ENCODE measurements at regions not wholly inside any gene's neighbourhood (a gene's known extent, or its start where the extent isn't known, plus 50 kb on each side); places are given as distances from the start of the nearest gene placed in this dataset.
"Not testable (repeated sequence)": the region's sequence is repeated elsewhere in the genome, so short reads cannot be mapped to it uniquely, and the experiment has no call there.

GRCh38 chr6:111925296-111925695 lies 52.0 kb upstream of the FYN start:
- no peak for DNase-seq (ENCODE audit: low spot score)

- DNase-seq (ENCODE audit: low spot score) = no peak
Measured at GRCh38 chr6:111926731-111927302, 53.6 kb upstream of the FYN start.

DNA sequence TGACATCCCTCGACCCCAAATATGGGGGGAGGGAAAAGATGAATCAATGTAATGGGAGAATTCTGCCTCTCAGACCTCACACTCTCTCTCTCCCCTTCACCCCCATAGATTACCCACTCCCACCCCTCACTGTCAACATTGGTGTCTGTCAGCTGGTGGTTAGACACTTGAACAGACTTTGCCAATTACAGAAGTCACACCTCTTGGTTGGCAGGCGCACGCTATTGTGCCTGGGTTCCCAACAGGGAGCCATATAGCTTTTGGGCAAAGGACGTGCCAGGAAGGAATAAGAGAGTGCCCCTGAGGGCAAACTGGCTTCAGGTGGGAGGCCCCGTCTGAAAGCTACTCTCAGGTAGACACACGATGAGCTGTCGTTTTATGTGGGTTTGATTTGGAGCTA lies 54.1 kb upstream of the FYN start:
- DNase-seq (ENCODE audit: low spot score) = no peak

DNA sequence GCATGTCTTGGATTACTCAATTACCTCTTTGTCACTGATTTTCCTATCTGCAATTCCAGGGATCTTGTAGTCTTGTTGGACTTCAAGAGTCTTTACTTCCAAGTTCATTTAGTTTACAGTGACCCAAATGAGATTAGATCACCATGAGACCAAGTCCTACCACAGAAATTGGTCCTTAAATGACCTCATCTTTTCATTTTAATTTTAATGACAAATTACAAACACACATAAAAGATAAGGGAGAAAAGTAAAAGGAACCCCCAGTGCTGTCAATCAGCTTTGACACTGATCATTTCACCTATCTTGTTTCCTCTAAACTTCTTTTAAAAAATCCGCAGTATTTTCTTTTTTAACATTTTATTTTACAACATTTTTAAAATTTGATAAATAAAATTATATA lies 54.9 kb upstream of the FYN start:
- DNase-seq (ENCODE audit: low spot score) = no peak

DNA sequence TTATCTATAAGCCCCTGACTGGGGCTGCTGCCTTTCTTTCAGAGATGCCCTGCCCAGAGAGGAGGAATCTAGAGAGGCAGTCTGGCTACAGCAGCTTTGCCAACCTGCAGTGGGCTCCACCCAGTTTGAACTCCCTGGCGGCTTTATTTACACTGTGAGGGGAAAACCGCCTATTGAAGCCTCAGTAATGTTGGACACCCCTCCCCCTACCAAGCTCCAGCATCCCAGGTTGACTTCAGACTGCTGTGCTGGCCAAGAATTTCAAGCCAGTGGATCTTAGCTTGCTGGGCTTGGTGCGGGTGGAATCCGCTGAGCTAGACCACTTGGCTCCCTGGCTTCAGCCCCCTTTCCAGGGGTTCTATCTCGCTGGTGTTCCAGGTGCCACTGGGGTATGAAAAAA lies 61.4 kb upstream of the FYN start:
- not testable (repeated sequence) for DNase-seq (ENCODE audit: low spot score)

DNA sequence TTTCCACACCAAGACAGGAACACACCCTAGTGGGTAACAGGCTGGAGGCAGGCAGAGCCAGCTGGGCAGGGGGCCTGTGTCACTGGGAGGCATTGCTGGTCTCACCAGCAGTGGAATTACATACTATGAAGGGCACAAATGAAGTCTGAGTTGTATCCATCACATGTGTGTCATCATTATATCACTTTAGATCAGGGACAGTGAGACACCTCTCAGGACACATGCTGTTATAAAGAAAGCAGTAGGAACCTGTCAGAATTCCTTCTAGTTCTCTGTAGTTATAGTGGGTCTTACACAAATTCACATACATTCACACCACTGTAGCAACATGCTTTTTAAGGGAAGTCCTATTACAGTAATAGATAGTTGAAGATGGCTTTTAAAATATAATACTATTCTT lies 63.5 kb upstream of the FYN start:
- no peak for DNase-seq (ENCODE audit: low spot score)

GRCh38 chr6:111938710-111939109 lies 65.5 kb upstream of the FYN start:
- DNase-seq (ENCODE audit: low spot score) = no peak

- DNase-seq (ENCODE audit: low spot score) = no peak
Measured at GRCh38 chr6:111939902-111940301, 66.7 kb upstream of the FYN start.

DNA sequence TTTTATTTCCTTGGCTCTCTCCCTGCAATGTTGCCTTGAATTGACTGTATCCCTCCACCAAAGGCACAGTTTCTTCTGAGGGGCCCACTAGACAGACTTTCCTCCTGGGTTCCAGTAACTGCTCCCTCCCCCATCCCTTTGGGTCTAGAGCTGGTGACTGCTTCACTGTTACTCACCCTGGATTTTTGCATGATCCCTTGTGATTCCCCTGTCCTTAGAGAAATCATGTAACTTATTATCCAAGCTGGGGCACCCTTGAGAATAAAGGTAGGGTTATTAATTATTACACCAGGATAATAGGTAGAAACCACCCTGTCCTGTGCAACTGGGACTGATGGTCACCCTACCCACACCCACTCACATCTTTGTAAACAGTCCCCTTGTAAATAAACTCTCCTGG lies 67.5 kb upstream of the FYN start:
- no peak for DNase-seq (ENCODE audit: low spot score)

GRCh38 chr6:111941686-111942330 lies 68.6 kb upstream of the FYN start:
- DNase-seq (ENCODE audit: low spot score) = no peak

DNA sequence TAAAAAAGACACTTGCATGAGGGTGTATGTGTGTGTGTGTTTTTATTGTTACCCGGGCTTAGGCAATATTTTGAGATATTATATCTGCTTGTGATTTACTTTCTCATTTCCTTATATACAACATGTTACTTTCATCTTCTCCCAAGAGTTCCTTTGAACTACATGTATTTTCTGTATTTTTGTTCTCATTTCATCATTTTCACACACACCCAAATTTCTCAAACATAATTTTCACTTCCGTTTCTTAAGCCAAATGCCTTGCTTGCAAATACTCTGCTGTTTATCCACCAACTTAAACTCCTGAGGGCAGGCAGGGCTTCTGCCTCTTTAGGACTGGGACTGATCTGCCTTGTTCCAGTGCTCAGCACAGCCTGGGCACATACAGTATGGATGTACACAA lies 69.3 kb upstream of the FYN start:
- DNase-seq (ENCODE audit: low spot score) = no peak

DNA sequence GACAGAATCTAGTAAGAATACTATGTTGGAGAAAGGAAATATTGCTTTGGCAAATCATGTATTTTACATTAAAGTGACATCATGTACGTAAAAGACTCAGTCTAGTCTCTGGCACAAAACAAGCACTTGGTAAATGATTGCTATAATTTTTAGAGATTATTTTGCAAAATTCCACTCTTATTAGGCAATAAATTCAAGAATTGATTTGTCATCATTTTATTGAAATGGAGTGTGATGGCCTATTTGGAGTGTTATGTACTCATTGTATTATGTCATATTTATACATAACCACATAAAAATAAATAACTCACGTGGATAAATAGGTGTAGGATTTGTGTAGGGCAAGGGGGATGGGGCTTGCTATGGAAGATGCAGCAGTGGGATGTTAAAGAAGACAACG lies 70.0 kb upstream of the FYN start:
- no peak for DNase-seq (ENCODE audit: low spot score)

GRCh38 chr6:111943726-111944125 lies 70.5 kb upstream of the FYN start:
- DNase-seq (ENCODE audit: low spot score) = no peak

DNA sequence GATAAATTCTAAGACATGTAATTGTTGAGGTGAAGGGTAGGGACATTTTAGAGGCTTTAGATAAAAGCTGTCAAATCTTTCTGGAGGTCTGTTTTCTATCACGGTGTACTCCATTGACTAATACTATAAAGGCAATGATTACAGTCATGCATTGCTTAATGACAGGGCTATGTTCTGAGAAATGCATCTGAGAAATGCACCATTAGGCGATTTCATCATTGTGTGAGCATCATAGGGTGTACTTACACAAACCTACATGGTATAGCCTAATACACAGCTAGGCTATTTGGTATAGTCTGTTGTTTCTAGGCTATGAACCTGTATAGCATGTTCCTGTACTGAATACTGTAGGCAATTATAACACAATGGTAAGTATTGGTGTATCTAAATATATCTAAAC lies 71.3 kb upstream of the FYN start:
- DNase-seq (ENCODE audit: low spot score) = no peak

DNA sequence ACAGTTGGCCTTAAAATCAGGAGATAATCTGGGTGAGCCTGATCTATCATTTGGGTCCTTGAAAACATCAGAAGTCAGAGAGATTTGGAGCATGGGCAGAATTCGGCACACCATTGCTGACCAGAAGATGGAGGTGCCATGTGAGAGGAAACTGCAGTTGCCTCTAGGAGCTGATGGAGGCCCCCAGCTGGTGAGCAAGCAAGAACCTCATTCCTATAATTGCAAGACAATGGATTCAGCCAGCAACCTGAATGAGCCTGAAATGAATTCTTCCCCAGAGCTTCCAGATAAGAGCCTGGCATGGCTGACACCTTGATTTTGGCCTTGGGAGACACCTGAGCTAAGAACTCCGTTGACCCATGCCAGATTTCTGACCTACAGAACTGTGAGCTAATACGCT lies 76.3 kb upstream of the FYN start:
- DNase-seq (ENCODE audit: low spot score) = no peak

- not testable (repeated sequence) for DNase-seq (ENCODE audit: low spot score)
Measured at GRCh38 chr6:111949984-111950383, 76.7 kb upstream of the FYN start.

GRCh38 chr6:111950661-111951496 lies 77.6 kb upstream of the FYN start:
- DNase-seq (ENCODE audit: low spot score) = no peak

DNA sequence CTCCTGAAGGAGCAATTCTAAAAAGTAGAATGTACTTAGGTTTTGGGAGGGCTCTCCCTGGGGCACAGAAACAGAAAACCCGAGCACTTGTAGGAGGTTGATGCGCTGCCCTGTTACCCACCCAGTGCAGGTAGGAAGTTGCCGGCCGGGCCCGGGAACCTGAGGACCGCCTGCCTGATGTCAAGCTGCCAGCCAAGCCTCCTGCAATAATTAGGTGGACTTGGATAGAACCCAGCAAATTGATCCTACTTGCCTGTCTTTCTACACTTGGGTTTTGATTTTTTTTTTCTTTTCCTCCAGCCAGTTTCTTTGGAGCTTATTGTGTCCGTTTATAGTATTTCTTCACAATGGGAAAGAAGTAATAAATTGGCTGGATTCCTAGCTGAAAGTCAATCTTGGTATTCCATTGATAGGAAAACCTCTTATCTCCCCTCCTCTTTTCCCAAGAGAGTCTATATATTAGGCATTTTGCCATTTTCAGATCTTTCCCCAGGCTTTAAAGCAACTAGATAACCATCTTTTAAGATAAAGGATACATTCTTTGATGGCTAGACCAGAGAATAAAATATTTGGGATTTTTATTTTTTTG lies 78.3 kb upstream of the FYN start:
- DNase-seq (ENCODE audit: low spot score) = no peak

GRCh38 chr6:111952274-111952673 lies 79.0 kb upstream of the FYN start:
- no peak for DNase-seq (ENCODE audit: low spot score)

DNA sequence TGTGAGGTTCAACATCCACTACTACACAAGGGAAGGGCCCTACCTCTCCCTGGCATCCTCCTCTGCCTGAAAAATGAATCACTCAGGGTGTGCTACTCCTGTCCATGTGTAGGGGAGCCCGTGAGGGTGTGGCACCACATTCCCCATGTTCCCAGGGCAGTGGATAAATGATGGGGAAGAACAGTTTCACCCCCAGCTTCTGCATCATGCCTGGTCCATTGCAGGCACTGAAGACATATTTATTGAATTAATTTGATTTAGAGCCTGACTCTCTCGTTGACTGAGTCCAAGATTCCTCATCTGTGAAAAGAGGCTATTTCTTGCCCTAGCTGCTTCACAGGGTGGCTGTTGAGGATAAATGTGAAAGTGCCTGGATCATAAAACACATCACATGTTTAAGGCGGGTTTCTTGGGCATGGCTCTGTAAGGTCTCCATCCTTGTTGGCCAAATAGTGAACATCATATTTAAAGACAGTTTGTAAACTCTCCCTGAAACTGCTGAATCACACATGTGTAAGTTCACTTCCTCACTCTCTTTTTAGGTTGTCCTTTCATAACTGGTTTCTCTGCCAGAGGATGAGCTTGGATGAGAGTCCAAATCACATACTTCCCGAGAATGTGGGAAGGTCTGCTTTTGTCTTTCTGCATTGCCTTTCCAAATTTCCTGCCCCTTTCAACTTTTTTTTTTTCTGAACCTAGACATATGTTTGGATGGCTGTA lies 79.7 kb upstream of the FYN start:
- no peak for DNase-seq (ENCODE audit: low spot score)

GRCh38 chr6:111956098-111956497 lies 82.8 kb upstream of the FYN start:
- no peak for DNase-seq (ENCODE audit: low spot score)

DNA sequence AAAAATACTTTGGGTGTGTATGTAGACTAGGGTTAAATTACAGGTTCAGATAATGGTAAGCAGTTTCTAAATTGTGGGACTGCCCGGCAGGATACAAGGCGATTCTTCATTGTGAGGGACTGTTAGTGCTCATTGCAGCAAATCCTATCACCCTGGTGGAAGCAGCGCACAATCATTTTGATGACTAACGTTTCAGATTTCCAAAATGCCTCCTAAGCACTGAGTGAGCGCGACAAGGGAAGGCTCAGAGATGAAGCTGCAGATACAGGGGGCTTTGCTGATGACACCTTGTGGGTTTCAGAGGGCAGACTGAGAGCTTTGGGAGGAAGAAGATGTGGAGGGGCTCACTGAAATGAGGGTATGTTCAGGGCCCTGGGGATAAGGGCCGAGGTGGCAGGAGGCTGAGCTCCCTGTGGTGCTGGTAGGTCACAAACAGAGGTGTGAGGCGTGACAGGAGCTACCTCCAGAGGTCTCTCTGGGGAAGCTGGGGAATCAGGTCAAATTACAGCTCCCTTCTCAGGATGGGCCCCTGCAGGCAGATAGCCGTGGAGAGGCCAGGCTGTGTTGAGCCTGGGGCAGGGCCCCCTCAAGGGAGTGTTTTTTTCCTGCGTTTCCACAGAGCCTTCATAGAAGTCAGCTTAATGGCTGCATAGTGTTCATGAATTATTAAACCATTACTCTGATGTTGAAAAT lies 84.5 kb upstream of the FYN start:
- DNase-seq (ENCODE audit: low spot score) = no peak
